ENCODE measurements at regions not wholly inside any gene's neighbourhood (a gene's known extent, or its start where the extent isn't known, plus 50 kb on each side); places are given as distances from the start of the nearest gene placed in this dataset.

DNA sequence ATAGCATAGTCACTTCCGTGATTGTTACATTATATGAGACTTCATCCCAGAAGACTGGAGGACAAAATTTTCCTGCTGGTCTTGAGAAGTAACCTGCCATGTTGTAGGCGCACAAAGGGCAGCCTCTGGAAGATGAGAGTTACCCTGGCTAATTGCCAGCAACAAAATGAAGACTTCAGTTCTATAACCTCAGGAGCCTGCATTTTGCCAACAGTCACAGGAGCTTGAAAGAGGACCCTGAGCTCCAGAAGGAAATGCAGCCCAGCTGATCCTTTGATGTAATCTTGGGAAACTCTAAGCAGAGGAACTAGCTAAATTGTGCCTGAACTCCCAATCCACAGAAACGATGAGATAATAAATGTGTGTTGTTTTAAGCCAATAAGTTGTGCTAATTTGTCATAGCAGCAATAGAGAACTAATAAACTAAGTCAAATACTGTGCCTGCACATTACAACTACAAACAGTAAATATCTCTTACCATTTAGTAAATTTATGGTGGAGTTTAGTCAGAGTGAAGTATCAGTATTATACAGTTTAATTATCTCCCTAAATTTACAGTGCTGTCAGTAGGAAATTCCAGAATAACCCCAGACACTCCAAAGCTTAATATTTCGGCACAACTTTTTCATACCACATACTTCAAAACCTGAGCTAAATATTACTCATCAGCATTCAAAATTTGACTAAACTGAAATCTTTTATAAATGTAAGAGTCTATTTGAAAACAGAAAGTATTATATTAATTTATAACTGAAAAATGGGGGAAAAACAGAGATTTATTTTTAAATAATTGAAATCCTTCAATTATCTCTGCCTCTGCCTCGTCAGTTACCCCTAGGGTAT is 90.1 kb upstream of the MAPK10 start:
- ChIA-PET CTCF (interaction anchor here (0.7 to 1.0 kb wide), 2 partner anchors 13 to 49 kb away, joined by 3 to 4 read pairs; no protein-coding TSS in a partner anchor), POLR2A (no interaction called here)
- Histone ChIP-seq H3K4me1 (ENCODE audit: control insufficient read depth, extremely low read depth, insufficient read depth, low read length) (no peaks in the 10 kb centered on the region), H3K4me3 (replicated peaks in 1 of 3; ENCODE audit: insufficient read depth in 1 of 3, low read depth in 1 of 3, low read length in 3 of 3) (no peak overlapping the region), H3K27me3 (ENCODE audit: control insufficient read depth in 2 of 2, insufficient read depth in 2 of 2, low read length in 2 of 2) (peaks cover 0 to 4% of the 10 kb centered on the region in 2 experiments), H3K4me2 (ENCODE audit: insufficient read depth, low read length) (no peak overlapping the region), H2AFZ (ENCODE audit: low read depth, low read length) (no peak overlapping the region), H3K27ac (ENCODE audit: insufficient read depth, low read depth, low read length) (no peak overlapping the region), H3K36me3 (ENCODE audit: control insufficient read depth in 2 of 2, extremely low read depth in 1 of 2, insufficient read depth in 2 of 2, low read length in 2 of 2) (no peaks in the 10 kb centered on the region), H3K79me2 (ENCODE audit: control insufficient read depth, insufficient read depth, low read length) (no peaks in the 10 kb centered on the region), H4K20me1 (replicated peaks; ENCODE audit: control insufficient read depth, extremely low read depth, insufficient read depth, low read length) (no peaks in the 10 kb centered on the region), H3K9me1 (replicated peaks; ENCODE audit: control insufficient read depth, extremely low read depth, insufficient read depth, low read length) (no peaks in the 10 kb centered on the region), H3K9me3 (replicated peaks; ENCODE audit: control insufficient read depth, insufficient read depth, low read length) (no peaks in the 10 kb centered on the region), H3K9ac (replicated peaks; ENCODE audit: extremely low read depth, insufficient read depth, low read length) (no peak overlapping the region)
- no peak for FAIRE-seq
- dilution Hi-C loops (cut with MboI; ENCODE audit: extremely low pct_ligation_motif_present, low sequenced_read_pairs) = no loop called here
- TF ChIP-seq FOS (IDR thresholded peaks at IDR 0.05; ENCODE audit: borderline replicate concordance, insufficient read depth, low read length) (no peak), EZH2 (IDR thresholded peaks at IDR 0.05; ENCODE audit: borderline replicate concordance, low read depth, low read length, severe bottlenecking) (no peak), MAX (IDR thresholded peaks at IDR 0.05; ENCODE audit: insufficient read depth, insufficient read length) (no peak), POLR2A (IDR thresholded peaks at IDR 0.05; ENCODE audit: low read depth, low read length) (no peak), GATA2 (IDR thresholded peaks at IDR 0.05; ENCODE audit: insufficient read depth, insufficient read length, low read depth, low read length) (no peak), POLR2AphosphoS5 (IDR thresholded peaks at IDR 0.05; ENCODE audit: insufficient read depth, low read depth, low read length) (no peak), JUN (IDR thresholded peaks at IDR 0.05; ENCODE audit: borderline replicate concordance, insufficient read depth, insufficient read length, low read depth) (no peak), MYC (IDR thresholded peaks at IDR 0.05; ENCODE audit: low read depth, low read length) (no peak)
- TF ChIP-seq, protein P1, sequence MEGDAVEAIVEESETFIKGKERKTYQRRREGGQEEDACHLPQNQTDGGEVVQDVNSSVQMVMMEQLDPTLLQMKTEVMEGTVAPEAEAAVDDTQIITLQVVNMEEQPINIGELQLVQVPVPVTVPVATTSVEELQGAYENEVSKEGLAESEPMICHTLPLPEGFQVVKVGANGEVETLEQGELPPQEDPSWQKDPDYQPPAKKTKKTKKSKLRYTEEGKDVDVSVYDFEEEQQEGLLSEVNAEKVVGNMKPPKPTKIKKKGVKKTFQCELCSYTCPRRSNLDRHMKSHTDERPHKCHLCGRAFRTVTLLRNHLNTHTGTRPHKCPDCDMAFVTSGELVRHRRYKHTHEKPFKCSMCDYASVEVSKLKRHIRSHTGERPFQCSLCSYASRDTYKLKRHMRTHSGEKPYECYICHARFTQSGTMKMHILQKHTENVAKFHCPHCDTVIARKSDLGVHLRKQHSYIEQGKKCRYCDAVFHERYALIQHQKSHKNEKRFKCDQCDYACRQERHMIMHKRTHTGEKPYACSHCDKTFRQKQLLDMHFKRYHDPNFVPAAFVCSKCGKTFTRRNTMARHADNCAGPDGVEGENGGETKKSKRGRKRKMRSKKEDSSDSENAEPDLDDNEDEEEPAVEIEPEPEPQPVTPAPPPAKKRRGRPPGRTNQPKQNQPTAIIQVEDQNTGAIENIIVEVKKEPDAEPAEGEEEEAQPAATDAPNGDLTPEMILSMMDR (IDR thresholded peaks at IDR 0.05; ENCODE audit: extremely low read depth in 1 of 2, insufficient read depth in 1 of 2, low read depth in 1 of 2, low read length in 2 of 2) = no peak
- DNase-seq (ENCODE audit: low read depth, low spot score) = no peak
- no TSS peak for BruUV-seq (replicated peaks)
- intact Hi-C loops (cut with micrococcal nuclease) = no loop called here
